ENCODE measurements at regions not wholly inside any gene's neighbourhood (a gene's known extent, or its start where the extent isn't known, plus 50 kb on each side); places are given as distances from the start of the nearest gene placed in this dataset.
A peak's percentile ranks its signal among the peaks of the same experiment; 100 is the strongest.

GRCh38 chr20:37580069-37580468, 52.4 kb upstream of the BLCAP start:
- no peak overlapping the region for H3K4me3 ChIP-seq
- no peaks in the 10 kb centered on the region for H3K9me3 ChIP-seq
- peaks cover 32% of the 10 kb centered on the region for H3K4me1 ChIP-seq
- no peak overlapping the region for H3K27ac ChIP-seq
- H3K36me3 ChIP-seq = no peaks in the 10 kb centered on the region
- no peak overlapping the region for H3K4me2 ChIP-seq
- no peaks in the 10 kb centered on the region for H3K27me3 ChIP-seq
- no peak for TF ChIP-seq Cebpa-rat (IDR thresholded peaks at IDR 0.05)
- no peak overlapping the region for H3K9ac ChIP-seq
- H4K20me1 ChIP-seq = peaks cover 14% of the 10 kb centered on the region

- Histone ChIP-seq H3K36me3 (no peaks in the 10 kb centered on the region), H3K4me1 (peaks cover 32% of the 10 kb centered on the region), H3K27me3 (no peaks in the 10 kb centered on the region), H3K9me3 (no peaks in the 10 kb centered on the region), H3K9ac (no peak overlapping the region), H3K4me2 (peak overlapping the region; percentile 22; the same call in 1 of the 2 replicates), H3K27ac (no peak overlapping the region), H3K4me3 (no peak overlapping the region), H4K20me1 (peaks cover 20% of the 10 kb centered on the region)
- TF ChIP-seq Cebpa-rat (IDR thresholded peaks at IDR 0.05) = no peak
Observed at GRCh38 chr20:37579106-37579505, 51.4 kb upstream of the BLCAP start.

GRCh38 chr20:37577981-37578380, 50.3 kb upstream of the BLCAP start:
- no peaks in the 10 kb centered on the region for H3K36me3 ChIP-seq
- H3K4me3 ChIP-seq = no peak overlapping the region
- H3K4me2 ChIP-seq = no peak overlapping the region
- no peak for TF ChIP-seq Cebpa-rat (IDR thresholded peaks at IDR 0.05)
- no peak overlapping the region for H3K9ac ChIP-seq
- H4K20me1 ChIP-seq = peaks cover 29% of the 10 kb centered on the region
- H3K9me3 ChIP-seq = no peaks in the 10 kb centered on the region
- H3K27ac ChIP-seq = no peak overlapping the region
- H3K27me3 ChIP-seq = no peaks in the 10 kb centered on the region
- peaks cover 32% of the 10 kb centered on the region for H3K4me1 ChIP-seq
